WI38 (cell line): ENCODE measurements at regions not wholly inside any gene's neighbourhood (a gene's known extent, or its start where the extent isn't known, plus 50 kb on each side); places are given as distances from the start of the nearest gene placed in this dataset.

ENCODE experiments used
- H3K4me3 ChIP-seq: 2 replicates; pipeline ENCODE4 v1.5.1; 2011; ENCODE audit warnings: low read depth, mild to moderate bottlenecking, control low read depth, low read length
- CTCF ChIP-seq: IDR thresholded peaks from 2 replicates; pipeline ENCODE4 v1.5.1; 2012; ENCODE audit warnings: low read depth, mild to moderate bottlenecking, control low read depth, low read length

- no peak overlapping the region for H3K4me3 ChIP-seq
- no peak for TF ChIP-seq CTCF
Measured at GRCh38 chr1:222325506-222325905, 222.4 kb downstream of the HHIPL2 start.

- H3K4me3 ChIP-seq: no peak overlapping the region
- no peak for TF ChIP-seq CTCF
Measured at GRCh38 chr1:222314839-222315238, 233.1 kb downstream of the HHIPL2 start.

GRCh38 chr1:222310836-222311235 lies 237.1 kb downstream of the HHIPL2 start:
- H3K4me3 ChIP-seq: no peak overlapping the region
- no peak for TF ChIP-seq CTCF

- TF ChIP-seq CTCF: no peak
- H3K4me3 ChIP-seq: no peak overlapping the region
Measured at GRCh38 chr1:222307621-222308020, 240.3 kb downstream of the HHIPL2 start.

- no peak for TF ChIP-seq CTCF
- no peak overlapping the region for H3K4me3 ChIP-seq
Measured at GRCh38 chr1:222306512-222306911, 241.4 kb downstream of the HHIPL2 start.

GRCh38 chr1:222306011-222306410 lies 241.9 kb downstream of the HHIPL2 start:
- TF ChIP-seq CTCF: no peak
- no peak overlapping the region for H3K4me3 ChIP-seq

GRCh38 chr1:222301652-222302051 lies 246.3 kb downstream of the HHIPL2 start:
- no peak overlapping the region for H3K4me3 ChIP-seq
- no peak for TF ChIP-seq CTCF
